HG03159 (cell line): ENCODE measurements at regions not wholly inside any gene's neighbourhood (a gene's known extent, or its start where the extent isn't known, plus 50 kb on each side); places are given as distances from the start of the nearest gene placed in this dataset.
"Not testable (repeated sequence)": the region's sequence is repeated elsewhere in the genome, so short reads cannot be mapped to it uniquely, and the experiment has no call there.

ENCODE experiments used
- ATAC-seq: cut with Tn5 transposase; IDR thresholded peaks from one replicate; pipeline ENCODE4 v1.9.1; 2021; ENCODE audit warnings: mild to moderate bottlenecking, moderate library complexity; ENCODE audit not compliant: unreplicated experiment

DNA sequence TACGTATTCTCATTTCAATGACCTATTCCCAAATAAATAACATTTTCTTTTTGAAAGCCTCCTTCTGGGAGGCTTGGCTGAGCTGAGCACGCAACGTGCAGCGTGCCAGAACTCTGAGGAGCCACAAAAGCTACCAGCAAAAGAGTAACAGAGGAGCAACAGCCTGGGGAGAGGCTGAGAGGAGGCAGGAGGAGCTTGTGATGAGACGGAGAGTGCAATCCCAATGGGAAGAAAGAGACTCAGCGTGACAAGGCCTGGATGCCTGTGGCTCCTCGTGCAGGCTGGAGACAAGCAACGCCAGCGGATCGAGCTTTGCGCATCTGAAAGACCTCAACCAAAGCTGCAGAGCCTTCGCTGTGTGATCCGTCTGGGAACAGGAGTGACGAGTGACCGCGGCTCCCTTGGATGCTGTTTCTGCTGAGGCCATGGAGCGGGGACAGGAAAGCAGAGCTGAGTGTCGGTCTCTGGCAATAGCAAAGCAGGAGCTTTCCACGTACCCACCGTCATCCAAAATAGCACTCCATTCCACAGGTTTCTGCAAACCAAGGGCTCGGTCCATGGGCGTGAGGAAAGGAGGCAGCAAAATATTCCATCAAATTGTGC, 171.7 kb upstream of the PFKP start:
- ATAC-seq: no peak

DNA sequence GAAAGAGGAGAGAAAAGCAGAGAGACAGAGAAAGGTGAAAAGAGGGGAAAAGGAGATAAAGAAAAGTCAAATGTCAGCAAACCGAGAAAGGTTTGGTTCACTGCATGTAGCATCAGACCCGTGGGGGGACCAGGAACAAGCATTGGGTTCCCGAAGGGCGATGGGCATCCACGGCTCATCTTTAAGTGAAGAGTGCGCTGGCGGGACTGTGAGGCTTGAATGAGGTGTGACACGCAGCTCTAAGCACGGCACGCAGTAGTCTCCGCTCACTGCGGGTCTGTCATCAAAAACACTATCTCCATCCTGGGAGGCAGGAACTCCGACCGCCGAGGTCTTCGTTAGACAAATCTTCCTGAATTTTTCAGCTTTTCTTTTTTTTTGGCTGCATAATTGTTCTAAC, 173.4 kb upstream of the PFKP start:
- no peak for ATAC-seq

DNA sequence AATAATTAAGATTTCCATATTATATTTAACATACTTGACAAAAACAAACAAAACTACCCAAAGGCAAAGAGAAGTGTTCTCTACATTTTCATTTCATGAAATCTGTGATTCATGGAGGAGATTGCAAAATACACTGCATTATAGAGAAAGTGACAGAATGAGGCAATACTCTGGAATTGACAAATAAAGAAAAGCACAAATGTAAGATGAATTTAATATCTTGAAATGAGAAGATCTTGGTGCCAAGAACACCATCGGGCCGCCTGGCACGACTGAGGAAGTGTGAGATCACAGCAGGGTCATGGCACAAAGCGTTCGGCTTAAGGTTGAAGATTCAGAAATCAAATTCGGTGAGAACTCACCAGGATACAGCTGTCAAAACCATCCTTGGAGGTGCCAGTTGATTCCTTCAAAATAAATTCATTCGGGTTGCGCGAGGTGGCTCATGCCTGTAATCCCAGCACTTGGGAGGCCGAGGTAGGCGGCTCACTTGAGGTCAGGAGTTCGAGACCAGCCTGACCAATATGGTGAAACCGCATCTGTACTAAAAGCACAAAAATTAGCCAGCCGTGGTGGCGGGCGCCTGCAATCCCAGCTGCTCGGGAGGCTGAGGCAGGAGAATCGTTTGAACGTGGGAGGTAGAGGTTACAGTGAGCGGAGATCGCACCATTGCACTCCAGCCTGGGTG, 174.0 kb upstream of the PFKP start:
- ATAC-seq: no peak

DNA sequence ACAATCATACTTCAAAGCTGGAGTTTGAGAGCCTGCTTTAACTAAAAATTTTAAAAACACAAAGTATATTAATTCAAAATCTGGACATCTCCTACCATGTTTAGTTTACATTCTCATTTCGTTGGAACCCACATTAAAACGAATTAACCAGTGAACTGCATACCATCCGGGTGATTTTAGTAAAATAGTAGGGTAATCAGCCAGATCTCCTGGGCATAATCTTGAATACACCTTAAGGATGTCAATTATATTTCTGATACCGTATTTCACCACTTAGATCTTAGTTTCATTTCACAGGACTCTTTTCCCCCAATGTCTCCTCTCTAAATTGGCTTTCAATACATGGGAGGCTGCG, 175.6 kb upstream of the PFKP start:
- no peak for ATAC-seq

DNA sequence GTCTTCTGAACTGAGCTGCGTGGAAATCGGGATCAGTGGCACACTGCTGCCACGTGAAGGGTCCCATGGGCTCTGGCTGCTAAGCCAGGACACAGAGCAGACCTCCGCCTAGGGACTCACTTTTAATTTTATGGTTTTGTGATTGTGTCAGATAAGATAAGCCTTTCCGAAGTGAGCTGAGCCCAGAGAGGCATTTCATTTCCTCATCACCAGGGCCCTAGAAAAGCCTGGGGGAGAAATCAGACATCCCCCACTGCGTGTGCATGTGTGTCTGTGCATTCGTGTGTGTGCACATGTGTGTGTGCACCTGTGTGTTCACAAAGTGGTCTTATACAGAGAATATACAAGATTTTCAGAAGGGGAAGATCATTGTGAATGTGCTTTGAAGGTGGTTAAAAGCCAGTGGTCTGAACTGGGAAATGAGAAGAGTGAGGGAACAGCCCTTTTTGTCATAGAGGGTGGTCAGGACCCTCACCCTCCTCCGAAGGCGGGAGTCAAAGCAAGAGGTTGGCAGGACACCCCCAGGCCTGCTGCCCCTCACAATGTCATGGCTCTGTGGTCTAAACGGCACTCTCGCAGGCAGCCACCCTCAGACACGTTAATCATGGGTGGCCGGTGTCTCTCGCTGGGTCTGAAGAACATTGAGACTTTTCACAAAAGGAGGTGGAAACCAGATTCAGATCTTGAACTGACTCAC, 176.1 kb upstream of the PFKP start:
- ATAC-seq: no peak

DNA sequence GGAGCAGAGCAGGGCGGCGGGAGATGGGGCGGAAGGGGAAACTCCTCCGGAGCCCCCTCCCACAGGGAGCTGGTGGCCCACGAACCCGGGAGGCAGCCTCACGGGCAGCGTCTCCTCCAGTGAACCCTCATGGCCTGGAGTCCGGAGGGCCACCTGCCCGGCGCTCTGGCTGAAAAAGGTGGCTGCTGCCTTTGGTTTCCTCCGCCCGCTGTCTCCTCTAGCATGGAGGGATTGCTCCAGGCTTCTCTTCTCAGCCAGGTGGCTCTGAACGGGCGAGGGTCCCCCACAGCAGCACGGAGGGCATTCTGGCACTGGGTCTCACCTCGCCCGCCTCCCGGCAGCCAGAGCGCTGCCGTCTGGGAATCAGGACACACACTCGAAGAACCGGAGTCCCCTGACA, 177.3 kb upstream of the PFKP start:
- ATAC-seq: no peak

DNA sequence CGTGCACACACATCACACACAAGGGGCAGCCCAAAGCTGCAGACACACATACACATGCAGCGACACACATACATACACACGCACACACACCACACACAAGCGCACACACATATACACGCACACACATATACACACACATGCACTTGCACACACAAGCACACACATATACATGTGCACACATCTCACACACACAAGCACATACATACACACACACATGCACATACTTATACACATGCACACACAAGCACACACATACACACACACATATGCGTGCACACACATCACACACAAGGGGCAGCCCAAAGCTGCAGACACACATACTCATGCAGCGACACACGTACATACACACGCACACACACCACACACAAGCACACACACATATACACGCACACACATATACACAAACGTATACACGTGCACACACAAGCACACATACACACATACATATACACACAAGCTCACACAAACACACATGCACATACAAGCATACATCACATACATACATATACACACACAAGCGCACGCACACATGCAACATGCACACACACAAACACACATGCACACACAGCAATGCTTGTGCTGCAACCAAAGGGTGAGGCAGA, 178.8 kb upstream of the PFKP start:
- ATAC-seq: no peak

DNA sequence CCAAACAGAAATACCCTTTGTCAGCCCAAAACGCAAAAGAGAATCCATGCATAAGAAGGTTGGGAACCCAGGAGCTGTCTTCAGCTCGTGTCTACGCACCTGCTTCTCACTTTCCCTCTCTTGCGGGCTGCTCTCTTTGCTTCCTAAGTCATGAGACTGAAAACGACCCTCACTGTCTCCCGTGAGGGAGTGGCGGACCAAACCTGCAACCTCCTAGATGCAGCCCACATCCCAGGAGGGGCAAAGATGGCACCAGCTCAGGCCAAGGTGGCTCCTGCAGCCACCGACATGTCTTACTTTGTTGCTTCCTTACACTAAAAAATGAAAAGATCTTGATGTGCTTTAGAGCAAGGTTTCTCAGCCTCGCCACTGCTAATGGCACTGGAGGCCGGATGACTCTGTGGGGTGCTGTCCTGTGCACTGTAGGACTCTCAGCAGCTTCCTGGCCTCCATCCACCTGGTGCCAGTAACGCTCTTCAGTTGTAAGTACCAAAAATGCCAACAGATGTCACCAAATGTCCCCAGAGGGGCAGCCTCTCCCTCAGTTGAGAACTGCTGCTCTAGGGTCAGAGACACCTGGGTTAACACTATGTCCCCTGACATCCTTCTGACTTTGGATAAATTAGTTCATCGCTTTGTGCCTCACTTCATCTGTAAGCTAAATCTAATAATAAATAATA, 179.8 kb upstream of the PFKP start:
- no peak for ATAC-seq

DNA sequence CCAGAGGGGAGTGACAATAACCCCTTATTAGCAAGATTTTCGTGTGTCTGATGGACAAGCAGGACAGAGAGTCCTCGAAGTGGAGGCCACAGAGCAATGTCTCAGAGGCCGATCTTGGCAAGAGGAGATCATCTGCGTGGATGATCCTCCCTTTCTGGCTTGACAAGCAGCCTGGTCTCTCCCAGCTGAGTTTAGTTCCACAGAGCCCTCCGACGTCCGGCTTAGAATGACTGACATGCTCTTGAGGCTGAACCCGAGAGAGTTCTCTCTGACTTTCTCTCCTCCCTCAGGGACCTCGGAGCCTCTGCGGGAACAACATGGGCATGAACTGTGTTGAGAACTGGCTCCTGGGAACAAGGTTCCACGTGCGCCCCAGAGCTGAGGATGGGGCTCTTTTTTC, 180.7 kb upstream of the PFKP start:
- no peak for ATAC-seq

DNA sequence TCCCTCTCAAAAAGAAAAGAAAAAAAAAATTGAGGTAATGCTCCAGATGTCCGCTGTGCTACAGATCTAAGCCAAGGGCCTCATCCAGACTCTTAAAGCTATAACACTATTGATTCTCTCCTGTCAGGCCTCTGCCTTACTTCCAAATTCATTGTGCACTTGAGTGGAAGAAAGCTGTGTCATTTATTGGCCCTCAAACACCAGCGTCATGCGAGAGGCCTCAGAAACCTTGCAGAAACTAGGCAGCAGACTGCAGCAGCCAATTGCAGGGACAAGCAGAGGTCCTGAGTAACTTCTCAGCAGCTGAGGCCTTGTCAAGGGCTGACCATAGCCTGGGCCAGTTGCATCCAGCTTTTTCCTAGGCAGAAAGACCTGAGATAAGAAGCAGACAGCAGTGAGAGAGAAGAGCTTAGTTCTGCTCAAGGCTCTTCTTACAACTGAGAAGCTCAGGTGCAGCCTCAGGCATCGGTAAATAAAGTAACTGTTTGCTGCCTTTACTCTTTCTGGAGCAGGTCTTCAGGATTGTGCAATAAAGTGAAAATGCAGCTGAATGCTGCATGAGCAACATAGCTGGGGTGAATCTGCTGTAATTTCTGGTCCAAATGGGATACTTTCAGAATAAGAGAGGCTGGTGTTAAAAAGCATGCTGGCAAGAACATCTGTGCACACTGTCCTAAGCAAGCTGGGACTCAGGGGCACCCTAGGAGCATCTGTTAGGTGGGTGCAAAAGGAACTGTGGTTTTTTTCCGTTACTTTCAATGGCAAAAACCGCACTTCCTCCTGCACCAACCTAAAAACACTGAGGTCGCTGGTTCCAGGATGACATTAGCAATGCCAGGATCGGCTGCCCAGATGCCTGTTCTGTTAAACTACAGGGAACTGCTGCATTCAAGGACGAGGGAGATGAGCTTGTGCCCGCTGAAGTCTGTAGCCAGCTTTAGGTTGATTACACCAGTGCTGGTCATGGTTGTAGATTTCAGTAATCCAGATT, 181.8 kb upstream of the PFKP start:
- ATAC-seq: no peak

DNA sequence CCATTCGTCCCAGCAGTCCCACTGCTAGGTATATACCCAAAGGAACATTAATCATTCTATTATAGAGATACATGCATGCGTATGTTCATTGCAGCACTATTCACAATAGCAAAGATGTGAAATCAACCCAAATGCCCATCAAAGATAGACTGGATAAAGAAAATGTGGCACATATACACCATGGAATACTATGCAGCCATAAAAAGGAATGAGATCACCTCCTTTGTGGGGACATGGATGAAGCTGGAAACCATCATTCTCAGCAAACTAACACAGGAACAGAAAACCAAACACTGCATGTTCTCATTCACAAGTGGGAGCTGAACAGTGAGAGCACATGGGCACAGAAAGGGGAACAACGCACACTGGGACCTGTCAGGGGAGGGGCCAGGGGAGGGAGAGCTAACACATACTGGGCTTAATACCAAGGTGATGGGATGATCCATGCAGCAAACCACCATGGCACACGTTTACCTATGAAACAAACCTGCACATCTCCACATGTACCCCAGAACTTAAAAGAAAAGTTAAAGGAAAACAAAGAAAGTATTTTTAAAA, 183.3 kb upstream of the PFKP start:
- not testable (repeated sequence) for ATAC-seq

DNA sequence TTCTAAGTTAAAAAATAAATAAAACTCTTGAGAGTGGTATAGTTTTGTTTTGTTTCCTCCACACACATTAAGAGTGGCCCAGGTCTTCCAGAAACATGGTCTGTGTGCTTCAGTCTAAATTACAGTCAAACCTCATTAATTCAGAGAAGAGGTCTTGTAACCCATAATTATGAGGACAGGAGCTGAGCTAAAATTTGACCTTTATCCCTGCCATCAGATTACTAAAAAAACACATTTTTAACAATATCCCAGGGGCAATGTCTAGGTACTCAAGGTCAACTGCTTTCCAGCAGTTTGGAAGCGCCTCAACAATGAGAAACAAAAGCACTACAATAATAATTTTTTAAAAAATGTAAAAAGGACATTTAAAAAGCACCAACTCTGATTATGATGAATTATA, 184.1 kb upstream of the PFKP start:
- no peak for ATAC-seq

DNA sequence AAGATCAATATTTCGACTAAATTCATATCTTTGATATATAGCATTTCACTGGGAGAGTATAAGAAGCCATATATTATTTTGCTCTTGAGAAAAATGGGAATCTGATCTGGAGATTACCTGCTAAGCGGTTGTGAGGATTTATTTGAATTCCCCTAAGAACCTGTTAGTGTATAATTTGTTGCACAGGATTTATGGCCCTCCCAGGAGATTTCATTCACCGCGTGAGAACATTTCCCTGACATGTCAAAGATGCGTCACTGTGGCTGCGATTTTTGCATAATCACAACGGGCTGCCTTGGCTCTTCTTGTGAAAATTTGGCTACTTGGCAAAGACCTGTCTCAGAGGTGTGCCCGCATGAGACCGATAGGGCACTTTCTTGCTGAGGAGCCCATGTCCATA, 184.7 kb upstream of the PFKP start:
- no peak for ATAC-seq

DNA sequence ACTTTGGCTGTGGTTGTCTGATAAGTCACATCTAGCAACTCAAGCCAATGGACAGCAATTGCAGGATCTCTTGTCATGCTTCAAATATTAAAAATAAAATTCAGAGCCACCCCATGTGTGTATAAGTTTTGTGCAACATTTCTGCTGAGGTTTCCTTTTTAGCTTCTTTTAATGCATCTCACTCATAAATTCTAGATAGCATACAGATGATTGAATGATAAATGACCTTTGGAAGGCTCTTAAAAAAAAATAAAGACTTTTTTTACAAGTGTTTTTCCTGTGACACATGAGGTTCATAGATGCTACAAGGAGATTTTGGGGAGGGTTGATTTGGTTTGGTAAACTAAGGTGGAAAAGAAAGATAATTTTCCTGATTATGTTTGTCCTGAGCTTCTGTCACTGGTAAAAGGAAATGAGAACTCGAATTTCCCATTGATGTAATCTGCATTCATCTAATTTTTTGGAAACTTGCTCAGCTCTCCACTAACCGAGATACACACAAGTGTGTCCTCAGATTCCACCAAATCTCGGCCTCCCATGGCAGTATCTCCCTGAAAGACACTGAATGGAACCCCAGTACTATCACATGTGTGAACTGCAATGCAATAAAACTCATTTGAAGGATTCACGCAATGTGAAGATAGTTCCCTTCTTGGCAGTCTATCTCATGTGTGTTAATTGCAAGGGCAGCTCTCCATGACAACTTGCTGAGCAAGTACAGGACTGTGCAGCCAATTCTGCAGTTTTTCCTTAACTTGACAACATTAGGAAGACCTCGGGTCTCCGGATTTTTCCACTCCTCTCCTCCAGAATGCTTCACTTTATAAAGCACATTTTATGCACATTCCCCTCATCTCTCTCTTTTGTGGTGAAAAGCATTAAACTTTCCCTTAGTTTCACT, 185.4 kb upstream of the PFKP start:
- no peak for ATAC-seq

DNA sequence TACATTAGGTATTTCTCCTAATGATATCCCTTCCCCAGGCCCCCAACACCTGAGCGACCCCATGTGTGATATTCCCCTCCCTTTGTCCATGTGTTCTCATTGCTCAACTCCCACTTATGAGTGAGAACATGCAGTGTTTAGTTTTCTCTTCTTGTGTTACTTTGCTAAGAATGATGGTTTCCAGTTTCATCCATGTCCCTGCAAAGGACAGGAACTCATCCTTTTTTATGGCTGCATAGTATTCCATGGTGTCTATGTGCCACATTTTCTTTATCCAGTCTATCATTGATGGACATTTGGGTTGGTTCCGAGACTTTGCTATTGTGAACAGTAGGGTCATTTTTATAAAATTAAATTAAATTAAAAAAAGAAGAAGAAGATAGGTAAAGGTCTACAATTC, 187.3 kb upstream of the PFKP start:
- ATAC-seq: not testable (repeated sequence)

DNA sequence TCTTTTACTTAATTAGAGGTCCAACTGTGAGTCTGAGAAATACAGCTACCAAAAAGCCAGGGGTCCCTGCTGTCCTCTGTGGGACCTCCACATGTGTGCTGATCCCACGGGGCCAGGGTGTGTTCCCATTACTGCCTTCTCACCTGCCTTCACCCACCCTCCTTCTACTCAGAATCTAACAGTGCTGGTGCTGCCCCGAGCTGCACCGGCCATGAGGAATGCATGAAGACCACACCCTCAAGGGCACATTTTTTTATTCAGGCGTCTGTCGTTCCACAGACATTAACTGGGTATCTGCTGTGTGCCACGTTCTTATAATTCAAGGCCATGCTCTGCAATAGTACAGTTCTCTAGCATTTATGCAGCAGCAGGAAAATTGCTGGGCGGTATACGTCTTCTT, 188.5 kb upstream of the PFKP start:
- ATAC-seq: no peak

DNA sequence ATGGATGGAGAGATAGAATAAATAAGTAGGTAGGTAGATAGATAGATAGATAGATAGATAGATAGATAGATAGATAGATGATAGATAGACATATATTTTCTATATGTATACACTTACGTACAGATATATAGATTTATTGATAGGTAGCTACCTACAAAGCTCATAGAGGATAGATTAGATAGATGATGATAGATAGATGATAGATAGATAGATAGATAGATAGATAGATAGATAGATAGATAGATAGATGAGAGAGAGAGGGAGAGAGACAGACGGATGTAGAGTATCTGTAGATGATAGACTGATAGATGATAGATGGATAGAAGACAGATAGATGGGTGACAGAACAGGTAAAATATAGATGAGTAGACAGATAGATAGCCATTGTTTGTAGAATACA, 191.3 kb upstream of the PFKP start:
- ATAC-seq: no peak

DNA sequence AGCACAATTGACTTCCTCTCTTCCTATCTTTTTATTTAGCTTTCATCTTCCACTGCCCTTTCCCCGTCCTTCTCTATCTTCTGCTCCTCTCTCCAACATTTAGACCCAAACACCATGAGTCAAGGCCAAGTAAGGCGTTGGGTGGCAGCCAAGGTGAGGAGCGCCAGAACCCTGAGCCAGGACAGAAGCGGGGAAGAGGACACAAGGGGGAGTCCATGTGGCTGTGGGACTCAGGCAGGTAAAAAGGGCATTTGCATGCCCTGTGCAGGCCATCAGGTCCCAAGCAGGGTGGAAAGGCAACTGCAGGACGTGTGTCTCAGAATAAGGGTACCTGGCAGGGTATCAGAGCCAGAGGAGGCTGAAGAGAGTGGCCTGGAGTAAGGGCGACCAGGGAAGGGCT, 192.4 kb upstream of the PFKP start:
- ATAC-seq: no peak

DNA sequence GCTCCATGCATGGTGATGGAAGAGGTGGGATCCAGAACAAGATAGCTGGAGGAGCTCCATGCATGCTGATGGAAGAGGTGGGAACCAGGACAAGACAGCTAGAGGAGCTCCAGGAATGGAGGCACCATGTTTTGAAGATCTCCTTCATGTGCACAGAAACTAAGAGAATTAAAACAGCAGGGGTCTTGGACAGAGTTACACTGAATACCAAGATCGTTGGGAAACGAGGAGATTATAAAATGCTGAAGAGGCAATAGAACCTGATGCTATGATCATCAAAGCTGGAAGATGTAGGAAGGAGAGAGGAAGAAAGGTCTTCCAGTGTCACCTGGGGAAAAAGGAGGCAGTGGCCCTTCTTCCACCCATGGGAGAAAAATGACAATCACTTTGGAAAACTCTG, 193.6 kb upstream of the PFKP start:
- ATAC-seq: no peak
